ENCODE measurements at regions not wholly inside any gene's neighbourhood (a gene's known extent, or its start where the extent isn't known, plus 50 kb on each side); places are given as distances from the start of the nearest gene placed in this dataset.

- no peaks in the 10 kb centered on the region for H3K4me1 Mint-ChIP-seq
- H3K27me3 Mint-ChIP-seq, result no peaks in the 10 kb centered on the region
- ATAC-seq, result no peak
- H3K36me3 Mint-ChIP-seq, result no peaks in the 10 kb centered on the region
- no peak overlapping the region for H3K27ac Mint-ChIP-seq
- no peak overlapping the region for H3K4me3 Mint-ChIP-seq
- H3K9me3 Mint-ChIP-seq, result peaks cover 3% of the 10 kb centered on the region
These were observed 628.6 kb upstream of the KIRREL3 start for GRCh38 chr11:127629200-127629599.

- no peaks in the 10 kb centered on the region for H3K4me1 Mint-ChIP-seq
- H3K9me3 Mint-ChIP-seq, result peaks cover 3% of the 10 kb centered on the region
- H3K27me3 Mint-ChIP-seq, result no peaks in the 10 kb centered on the region
- H3K27ac Mint-ChIP-seq, result no peak overlapping the region
- H3K36me3 Mint-ChIP-seq, result no peaks in the 10 kb centered on the region
- ATAC-seq, result no peak
- no peak overlapping the region for H3K4me3 Mint-ChIP-seq
These were observed 627.9 kb upstream of the KIRREL3 start for GRCh38 chr11:127628458-127628785.

GRCh38 chr11:127627629-127628457 lies 627.3 kb upstream of the KIRREL3 start:
- H3K4me1 Mint-ChIP-seq, result no peaks in the 10 kb centered on the region
- no peaks in the 10 kb centered on the region for H3K36me3 Mint-ChIP-seq
- ATAC-seq, result no peak
- H3K9me3 Mint-ChIP-seq, result peaks cover 3% of the 10 kb centered on the region
- H3K4me3 Mint-ChIP-seq, result no peak overlapping the region
- no peak overlapping the region for H3K27ac Mint-ChIP-seq
- H3K27me3 Mint-ChIP-seq, result no peaks in the 10 kb centered on the region

- H3K27ac Mint-ChIP-seq, result no peak overlapping the region
- ATAC-seq, result no peak
- no peaks in the 10 kb centered on the region for H3K4me1 Mint-ChIP-seq
- no peaks in the 10 kb centered on the region for H3K36me3 Mint-ChIP-seq
- H3K9me3 Mint-ChIP-seq, result peaks cover 3% of the 10 kb centered on the region
- no peak overlapping the region for H3K4me3 Mint-ChIP-seq
- H3K27me3 Mint-ChIP-seq, result no peaks in the 10 kb centered on the region
These were observed 626.6 kb upstream of the KIRREL3 start for GRCh38 chr11:127627204-127627603.

GRCh38 chr11:127625402-127625801 lies 624.8 kb upstream of the KIRREL3 start:
- H3K4me1 Mint-ChIP-seq, result no peaks in the 10 kb centered on the region
- H3K27me3 Mint-ChIP-seq, result no peaks in the 10 kb centered on the region
- H3K27ac Mint-ChIP-seq, result no peak overlapping the region
- no peaks in the 10 kb centered on the region for H3K9me3 Mint-ChIP-seq
- H3K36me3 Mint-ChIP-seq, result no peaks in the 10 kb centered on the region
- H3K4me3 Mint-ChIP-seq, result no peak overlapping the region
- ATAC-seq, result no peak

- no peaks in the 10 kb centered on the region for H3K36me3 Mint-ChIP-seq
- H3K4me1 Mint-ChIP-seq, result no peaks in the 10 kb centered on the region
- H3K27me3 Mint-ChIP-seq, result no peaks in the 10 kb centered on the region
- ATAC-seq, result no peak
- no peak overlapping the region for H3K4me3 Mint-ChIP-seq
- no peaks in the 10 kb centered on the region for H3K9me3 Mint-ChIP-seq
- no peak overlapping the region for H3K27ac Mint-ChIP-seq
These were observed 623.8 kb upstream of the KIRREL3 start for GRCh38 chr11:127624306-127624856.

GRCh38 chr11:127622686-127623085 lies 622.1 kb upstream of the KIRREL3 start:
- peaks cover 2% of the 10 kb centered on the region for H3K9me3 Mint-ChIP-seq
- ATAC-seq, result no peak
- H3K4me1 Mint-ChIP-seq, result no peaks in the 10 kb centered on the region
- no peak overlapping the region for H3K4me3 Mint-ChIP-seq
- no peaks in the 10 kb centered on the region for H3K36me3 Mint-ChIP-seq
- no peak overlapping the region for H3K27ac Mint-ChIP-seq
- no peaks in the 10 kb centered on the region for H3K27me3 Mint-ChIP-seq

GRCh38 chr11:127620671-127621070 lies 620.1 kb upstream of the KIRREL3 start:
- H3K27me3 Mint-ChIP-seq, result no peaks in the 10 kb centered on the region
- H3K27ac Mint-ChIP-seq, result no peak overlapping the region
- H3K4me1 Mint-ChIP-seq, result no peaks in the 10 kb centered on the region
- no peak for ATAC-seq
- no peak overlapping the region for H3K4me3 Mint-ChIP-seq
- H3K36me3 Mint-ChIP-seq, result no peaks in the 10 kb centered on the region
- peaks cover 2% of the 10 kb centered on the region for H3K9me3 Mint-ChIP-seq

- H3K36me3 Mint-ChIP-seq, result no peaks in the 10 kb centered on the region
- no peak overlapping the region for H3K27ac Mint-ChIP-seq
- H3K4me1 Mint-ChIP-seq, result no peaks in the 10 kb centered on the region
- no peak overlapping the region for H3K4me3 Mint-ChIP-seq
- H3K9me3 Mint-ChIP-seq, result peaks cover 2% of the 10 kb centered on the region
- H3K27me3 Mint-ChIP-seq, result no peaks in the 10 kb centered on the region
- ATAC-seq, result no peak
These were observed 619.4 kb upstream of the KIRREL3 start for GRCh38 chr11:127619946-127620345.

GRCh38 chr11:127618721-127619120 lies 618.2 kb upstream of the KIRREL3 start:
- no peaks in the 10 kb centered on the region for H3K27me3 Mint-ChIP-seq
- no peaks in the 10 kb centered on the region for H3K4me1 Mint-ChIP-seq
- H3K9me3 Mint-ChIP-seq, result peaks cover 2% of the 10 kb centered on the region
- no peaks in the 10 kb centered on the region for H3K36me3 Mint-ChIP-seq
- no peak overlapping the region for H3K4me3 Mint-ChIP-seq
- no peak overlapping the region for H3K27ac Mint-ChIP-seq
- no peak for ATAC-seq

GRCh38 chr11:127616158-127616557 lies 615.6 kb upstream of the KIRREL3 start:
- Mint-ChIP-seq H3K36me3 (no peaks in the 10 kb centered on the region), H3K9me3 (peaks cover 2% of the 10 kb centered on the region), H3K27ac (no peak overlapping the region), H3K4me1 (no peaks in the 10 kb centered on the region), H3K27me3 (no peaks in the 10 kb centered on the region), H3K4me3 (no peak overlapping the region)
- ATAC-seq, result no peak

GRCh38 chr11:127612607-127613006 lies 612.0 kb upstream of the KIRREL3 start:
- peaks cover 2% of the 10 kb centered on the region for H3K9me3 Mint-ChIP-seq
- H3K36me3 Mint-ChIP-seq, result no peaks in the 10 kb centered on the region
- H3K27me3 Mint-ChIP-seq, result no peaks in the 10 kb centered on the region
- no peaks in the 10 kb centered on the region for H3K4me1 Mint-ChIP-seq
- H3K4me3 Mint-ChIP-seq, result no peak overlapping the region
- H3K27ac Mint-ChIP-seq, result no peak overlapping the region
- ATAC-seq, result no peak

- Mint-ChIP-seq H3K9me3 (peaks cover 5% of the 10 kb centered on the region), H3K36me3 (no peaks in the 10 kb centered on the region), H3K4me1 (no peaks in the 10 kb centered on the region)
These were observed 608.6 kb upstream of the KIRREL3 start for GRCh38 chr11:127609025-127609773.

GRCh38 chr11:127607487-127608085 lies 607.0 kb upstream of the KIRREL3 start:
- no peak overlapping the region for H3K4me3 Mint-ChIP-seq
- no peaks in the 10 kb centered on the region for H3K36me3 Mint-ChIP-seq
- H3K9me3 Mint-ChIP-seq, result peaks cover 5% of the 10 kb centered on the region
- no peak for ATAC-seq
- H3K27ac Mint-ChIP-seq, result no peak overlapping the region
- no peaks in the 10 kb centered on the region for H3K4me1 Mint-ChIP-seq
- no peaks in the 10 kb centered on the region for H3K27me3 Mint-ChIP-seq

More at GRCh38 chr11:127609025-127609773, 608.6 kb upstream of the KIRREL3 start:
- ATAC-seq, result no peak
- H3K4me3 Mint-ChIP-seq, result no peak overlapping the region
- no peaks in the 10 kb centered on the region for H3K27me3 Mint-ChIP-seq
- H3K27ac Mint-ChIP-seq, result no peak overlapping the region

- Mint-ChIP-seq H3K9me3 (peaks cover 3% of the 10 kb centered on the region), H3K36me3 (no peaks in the 10 kb centered on the region), H3K27me3 (no peaks in the 10 kb centered on the region), H3K27ac (no peak overlapping the region), H3K4me3 (no peak overlapping the region), H3K4me1 (no peaks in the 10 kb centered on the region)
- no peak for ATAC-seq
These were observed 601.0 kb upstream of the KIRREL3 start for GRCh38 chr11:127601578-127601977.
